Activated T-helper 17 cell treated with anti-CD3 and anti-CD28 coated beads, Interleukin-2, amount 50 U/mL, for 72 hours (primary cell): ENCODE measurements at regions not wholly inside any gene's neighbourhood (a gene's known extent, or its start where the extent isn't known, plus 50 kb on each side); places are given as distances from the start of the nearest gene placed in this dataset.
"Not testable (repeated sequence)": the region's sequence is repeated elsewhere in the genome, so short reads cannot be mapped to it uniquely, and the experiment has no call there.

ENCODE experiments used
- ATAC-seq: fragments of 150-1000 bp; cut with Tn5 transposase; replicated peaks from 2 replicates; pipeline ENCODE4 v1.10.0; 2021; ENCODE audit warnings: mild to moderate bottlenecking, moderate library complexity
- H3K27ac Mint-ChIP-seq: one replicate; pipeline ENCODE4 v1.8.0; 2022; ENCODE audit warnings: mixed read lengths
- H3K27me3 Mint-ChIP-seq: one replicate; pipeline ENCODE4 v1.8.0; 2022; ENCODE audit warnings: mixed read lengths
- H3K36me3 Mint-ChIP-seq: one replicate; pipeline ENCODE4 v1.8.0; 2022; ENCODE audit warnings: low read depth, mild to moderate bottlenecking, mixed read lengths
- H3K4me1 Mint-ChIP-seq: one replicate; pipeline ENCODE4 v1.8.0; 2022; ENCODE audit warnings: mixed read lengths
- H3K4me3 Mint-ChIP-seq: one replicate; pipeline ENCODE4 v1.8.0; 2022; ENCODE audit warnings: mild to moderate bottlenecking, mixed read lengths
- H3K9me3 Mint-ChIP-seq: one replicate; pipeline ENCODE4 v1.8.0; 2022; ENCODE audit warnings: mixed read lengths

DNA sequence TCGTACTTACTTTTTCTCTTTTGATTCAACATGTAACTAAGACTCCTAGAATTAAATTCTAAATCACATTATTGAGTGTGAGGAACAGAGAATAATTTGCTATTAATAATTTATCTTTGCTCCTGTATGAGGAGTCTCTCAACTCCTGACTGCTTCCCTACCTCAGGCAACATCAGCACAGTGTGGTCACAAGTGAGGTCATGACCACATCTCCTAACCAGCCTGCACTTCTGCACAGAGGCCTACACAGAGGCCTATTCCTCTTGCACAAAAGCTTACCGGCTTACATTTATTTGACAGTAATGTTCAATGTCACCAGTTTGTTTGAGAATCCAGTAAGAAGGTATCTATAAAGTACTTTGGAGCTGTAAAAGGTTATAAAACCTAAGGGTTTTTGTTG, 637.4 kb upstream of the MARCKS start:
- Mint-ChIP-seq H3K4me3 (no peak overlapping the region), H3K4me1 (no peaks in the 10 kb centered on the region), H3K36me3 (no peaks in the 10 kb centered on the region), H3K27me3 (no peaks in the 10 kb centered on the region), H3K9me3 (peaks cover 9% of the 10 kb centered on the region), H3K27ac (no peak overlapping the region)
- ATAC-seq = no peak

DNA sequence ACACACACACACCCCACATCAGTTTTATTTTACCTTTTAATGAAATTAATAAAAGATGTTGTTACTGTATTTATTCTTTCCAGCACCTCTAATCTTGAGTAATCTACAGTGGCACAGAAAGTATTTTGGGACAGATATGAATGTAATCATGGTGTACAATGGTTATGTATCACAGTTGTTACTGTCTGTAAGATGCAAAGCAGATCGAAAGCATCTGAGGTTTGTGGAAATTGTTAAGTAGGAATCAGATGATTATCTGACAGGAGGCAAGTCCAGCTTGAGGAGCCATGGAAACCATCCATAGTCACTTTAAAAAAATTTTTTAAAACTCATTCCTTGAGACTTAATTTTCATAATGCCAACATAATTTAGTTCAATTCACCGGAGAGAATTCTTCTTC, 636.3 kb upstream of the MARCKS start:
- ATAC-seq = no peak
- Mint-ChIP-seq H3K36me3 (no peaks in the 10 kb centered on the region), H3K27me3 (no peaks in the 10 kb centered on the region), H3K4me1 (no peaks in the 10 kb centered on the region), H3K9me3 (peaks cover 9% of the 10 kb centered on the region), H3K4me3 (no peak overlapping the region), H3K27ac (no peak overlapping the region)

DNA sequence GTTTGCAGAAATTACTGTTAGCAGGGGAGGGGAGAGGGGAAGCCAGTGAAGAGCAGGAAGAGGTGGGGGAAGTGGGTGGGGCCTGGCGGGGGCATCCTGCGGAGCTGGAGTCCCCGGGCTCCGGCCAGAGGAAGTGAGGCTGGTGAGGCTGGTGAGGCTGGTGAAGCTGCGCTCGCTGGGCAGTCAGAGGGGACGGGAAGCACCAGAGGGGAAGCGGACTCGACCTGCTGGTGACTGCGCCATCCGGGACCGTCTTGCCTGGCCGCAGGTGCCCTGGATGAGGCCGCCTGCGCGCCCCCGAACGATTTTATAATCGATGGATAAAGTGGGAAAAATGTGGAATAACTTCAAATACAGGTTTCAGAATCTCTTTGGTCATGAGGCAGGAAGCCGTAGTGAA, 635.3 kb upstream of the MARCKS start:
- ATAC-seq = no peak
- no peak overlapping the region for H3K4me3 Mint-ChIP-seq
- peaks cover 9% of the 10 kb centered on the region for H3K9me3 Mint-ChIP-seq
- no peaks in the 10 kb centered on the region for H3K4me1 Mint-ChIP-seq
- H3K27ac Mint-ChIP-seq = no peak overlapping the region
- H3K27me3 Mint-ChIP-seq = no peaks in the 10 kb centered on the region
- no peaks in the 10 kb centered on the region for H3K36me3 Mint-ChIP-seq

DNA sequence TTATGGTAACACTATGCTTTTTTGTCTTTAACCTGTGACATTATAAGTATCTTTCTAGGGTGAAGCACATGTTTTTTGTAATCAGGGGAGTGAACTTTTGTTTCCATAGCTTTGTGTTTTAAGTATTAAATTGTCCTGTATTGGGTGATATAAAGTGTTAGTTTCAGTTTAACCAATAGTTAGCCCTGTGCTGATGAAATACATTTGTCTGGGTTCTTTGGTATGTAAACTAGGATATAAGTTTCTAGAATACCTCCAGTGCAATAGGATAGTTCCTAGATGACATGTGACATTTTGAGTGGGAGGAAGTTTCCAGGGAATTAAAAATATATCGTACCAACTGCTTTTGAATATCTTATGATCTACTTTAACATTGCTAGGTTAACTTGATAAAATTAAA, 611.0 kb upstream of the MARCKS start:
- Mint-ChIP-seq H3K4me3 (no peak overlapping the region), H3K36me3 (no peaks in the 10 kb centered on the region), H3K9me3 (no peaks in the 10 kb centered on the region), H3K4me1 (no peaks in the 10 kb centered on the region), H3K27ac (no peak overlapping the region), H3K27me3 (no peaks in the 10 kb centered on the region)
- ATAC-seq = no peak

DNA sequence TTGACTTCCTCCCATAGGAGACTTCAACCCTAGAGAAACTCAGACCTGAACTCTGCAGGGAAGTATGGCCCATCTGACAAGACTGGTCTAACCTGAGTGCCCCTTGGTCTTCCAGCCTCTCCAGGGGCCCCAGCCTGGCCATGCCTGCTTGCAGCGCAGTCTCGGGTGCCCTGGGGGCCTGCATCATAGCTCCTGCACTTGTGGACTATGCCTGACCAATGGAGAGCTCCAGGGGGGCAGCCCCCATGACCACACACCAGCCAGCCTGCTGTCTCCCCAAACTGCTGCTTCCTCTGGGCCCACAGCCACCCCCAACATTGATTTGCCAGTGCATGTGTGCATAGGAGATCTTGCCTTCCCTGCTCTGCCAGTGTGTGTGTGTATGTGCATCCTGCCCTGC, 608.6 kb upstream of the MARCKS start:
- Mint-ChIP-seq H3K4me3 (no peak overlapping the region), H3K27me3 (no peaks in the 10 kb centered on the region), H3K27ac (no peak overlapping the region), H3K9me3 (peaks cover 5% of the 10 kb centered on the region), H3K4me1 (no peaks in the 10 kb centered on the region), H3K36me3 (no peaks in the 10 kb centered on the region)
- ATAC-seq = no peak

DNA sequence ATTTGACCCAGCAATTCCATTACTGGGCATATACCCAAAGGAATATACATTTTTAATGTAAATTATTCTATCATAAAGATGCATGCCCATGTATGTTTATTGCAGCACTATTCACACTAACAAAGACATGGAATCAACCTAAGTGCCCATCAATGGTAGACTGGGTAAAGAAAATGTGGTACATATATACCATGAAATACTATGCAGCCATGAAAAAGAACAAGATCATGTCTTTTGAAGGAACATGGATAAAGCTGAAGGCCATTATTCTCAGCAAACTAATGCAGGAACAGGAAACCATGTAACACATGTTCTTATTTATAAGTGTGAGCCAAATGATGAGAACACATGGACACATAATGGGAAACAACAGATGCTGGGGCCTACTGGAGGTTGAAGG, 603.0 kb upstream of the MARCKS start:
- not testable (repeated sequence) for H3K9me3 Mint-ChIP-seq, H3K27me3 Mint-ChIP-seq, H3K4me3 Mint-ChIP-seq, H3K27ac Mint-ChIP-seq, H3K36me3 Mint-ChIP-seq, ATAC-seq, H3K4me1 Mint-ChIP-seq

DNA sequence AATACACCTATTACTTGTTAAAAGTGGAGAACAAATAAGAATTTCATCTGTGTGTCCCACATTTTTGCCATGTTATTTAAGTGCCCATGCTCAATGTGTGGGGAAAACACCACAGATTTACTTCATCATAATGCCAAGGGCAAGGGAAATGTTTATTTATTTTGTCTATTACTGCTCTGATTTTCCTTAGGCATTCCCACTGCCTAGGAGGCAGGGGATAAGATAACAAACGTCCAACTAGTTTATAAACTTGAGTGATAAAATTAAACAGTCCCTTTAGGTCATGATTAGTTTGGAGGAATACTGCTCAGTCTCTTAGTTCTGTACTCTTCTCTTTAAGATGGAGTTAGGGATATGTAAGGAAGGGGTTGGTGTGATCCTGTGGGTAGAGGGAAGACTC, 598.4 kb upstream of the MARCKS start:
- Mint-ChIP-seq H3K27me3 (no peaks in the 10 kb centered on the region), H3K27ac (no peak overlapping the region), H3K4me3 (no peak overlapping the region), H3K4me1 (no peaks in the 10 kb centered on the region), H3K36me3 (no peaks in the 10 kb centered on the region), H3K9me3 (peaks cover 7% of the 10 kb centered on the region)
- ATAC-seq = no peak

DNA sequence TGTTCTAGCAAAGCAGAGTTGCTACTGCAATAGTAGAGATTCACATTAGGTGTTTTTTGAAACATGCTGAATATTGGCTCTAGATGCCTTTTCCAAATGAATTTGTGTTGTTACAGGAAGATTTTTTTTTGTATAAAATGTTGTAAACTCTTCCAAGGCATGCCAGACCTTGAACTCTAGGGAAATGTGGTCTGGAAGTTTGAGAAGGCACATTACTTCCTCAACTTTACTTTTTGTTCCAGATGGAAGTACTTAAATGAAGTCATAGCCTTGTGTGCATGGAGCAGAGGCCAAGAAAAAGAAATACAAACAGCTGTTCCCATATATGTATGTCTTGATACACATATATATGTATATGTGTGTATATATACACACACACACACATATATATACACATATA, 585.7 kb upstream of the MARCKS start:
- Mint-ChIP-seq H3K27me3 (no peaks in the 10 kb centered on the region), H3K4me3 (no peak overlapping the region), H3K9me3 (peaks cover 17% of the 10 kb centered on the region), H3K4me1 (no peaks in the 10 kb centered on the region), H3K36me3 (no peaks in the 10 kb centered on the region), H3K27ac (no peak overlapping the region)
- no peak for ATAC-seq

DNA sequence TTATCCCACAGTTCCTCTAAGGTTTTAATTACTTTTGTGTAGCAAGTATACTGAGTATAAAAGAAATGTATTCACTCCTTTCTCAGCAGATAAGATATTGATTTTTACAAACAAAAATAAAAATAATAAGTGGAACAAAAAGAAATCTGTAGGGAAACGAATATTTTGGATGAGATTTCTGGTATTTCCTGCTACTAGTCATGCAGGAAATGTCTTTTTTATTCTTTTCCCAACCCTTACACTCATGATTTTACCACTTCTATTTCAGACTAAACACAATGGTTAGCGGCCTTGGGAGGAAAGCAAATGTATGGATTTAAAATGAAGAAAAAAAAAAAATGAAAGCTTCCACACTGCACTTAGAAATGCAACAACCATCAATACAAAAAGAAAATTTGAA, 580.5 kb upstream of the MARCKS start:
- Mint-ChIP-seq H3K27ac (no peak overlapping the region), H3K36me3 (no peaks in the 10 kb centered on the region), H3K9me3 (peaks cover 8% of the 10 kb centered on the region), H3K4me1 (no peaks in the 10 kb centered on the region), H3K27me3 (no peaks in the 10 kb centered on the region), H3K4me3 (no peak overlapping the region)
- no peak for ATAC-seq

DNA sequence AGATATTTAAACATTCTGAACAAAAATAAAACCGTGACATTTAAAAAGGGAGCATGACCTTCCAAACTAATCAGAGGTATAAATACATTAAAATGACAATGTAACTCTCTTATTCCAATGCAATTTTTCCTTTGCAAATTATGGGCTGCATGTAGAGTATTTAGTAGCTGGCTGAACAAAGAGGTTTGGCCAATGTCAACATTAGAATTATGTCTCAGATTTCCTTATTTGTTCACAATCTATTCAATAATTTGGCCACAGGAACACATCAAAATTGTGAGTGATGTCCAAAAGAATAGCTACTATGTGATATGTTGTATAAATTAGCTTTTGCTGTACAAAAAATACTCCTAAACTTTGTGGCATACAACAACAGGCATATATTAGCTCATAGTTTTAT, 580.0 kb upstream of the MARCKS start:
- H3K9me3 Mint-ChIP-seq = peaks cover 8% of the 10 kb centered on the region
- no peak for ATAC-seq
- no peaks in the 10 kb centered on the region for H3K27me3 Mint-ChIP-seq
- H3K4me1 Mint-ChIP-seq = no peaks in the 10 kb centered on the region
- no peak overlapping the region for H3K4me3 Mint-ChIP-seq
- H3K36me3 Mint-ChIP-seq = no peaks in the 10 kb centered on the region
- no peak overlapping the region for H3K27ac Mint-ChIP-seq

DNA sequence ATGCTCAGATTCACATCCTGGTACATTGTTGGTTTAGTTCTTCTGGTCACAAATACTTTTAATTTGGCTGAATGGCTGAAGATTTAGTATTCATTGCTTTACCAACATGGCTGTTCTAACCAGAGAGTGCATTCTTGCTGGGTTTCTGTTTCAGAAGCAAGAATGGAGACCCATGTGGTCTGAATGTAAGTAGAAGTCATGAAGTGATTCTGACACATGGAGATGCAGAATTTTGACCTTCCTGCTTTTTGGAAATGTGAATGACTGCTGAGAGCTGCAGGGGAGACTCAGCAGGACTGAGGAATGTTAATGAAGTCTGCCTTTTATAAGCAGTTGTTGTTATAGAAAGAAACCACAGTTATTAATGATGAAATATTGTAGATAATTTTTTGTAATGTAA, 576.1 kb upstream of the MARCKS start:
- H3K27me3 Mint-ChIP-seq = no peaks in the 10 kb centered on the region
- H3K9me3 Mint-ChIP-seq = no peaks in the 10 kb centered on the region
- no peaks in the 10 kb centered on the region for H3K36me3 Mint-ChIP-seq
- no peak overlapping the region for H3K27ac Mint-ChIP-seq
- no peaks in the 10 kb centered on the region for H3K4me1 Mint-ChIP-seq
- no peak overlapping the region for H3K4me3 Mint-ChIP-seq
- ATAC-seq = no peak

DNA sequence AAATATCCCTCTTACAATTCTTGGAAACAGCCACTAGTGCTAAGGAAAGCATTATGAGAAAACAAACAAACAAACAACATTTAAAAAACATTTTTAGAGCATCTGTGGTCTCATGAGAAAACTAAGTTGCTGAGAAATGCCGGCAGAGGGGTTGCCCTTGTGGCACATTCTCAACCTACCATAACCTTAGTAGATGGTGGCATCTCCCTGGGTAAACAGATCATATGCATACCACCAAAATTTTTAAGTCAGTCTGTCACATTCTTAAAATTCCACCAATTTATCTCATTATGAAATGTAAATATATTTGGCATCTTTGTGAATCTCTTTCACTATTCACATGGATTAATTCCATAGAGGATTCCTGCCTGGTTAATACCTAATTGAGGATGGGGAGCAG, 575.7 kb upstream of the MARCKS start:
- Mint-ChIP-seq H3K36me3 (no peaks in the 10 kb centered on the region), H3K4me1 (no peaks in the 10 kb centered on the region), H3K4me3 (no peak overlapping the region), H3K27ac (no peak overlapping the region), H3K9me3 (no peaks in the 10 kb centered on the region), H3K27me3 (no peaks in the 10 kb centered on the region)
- ATAC-seq = no peak

DNA sequence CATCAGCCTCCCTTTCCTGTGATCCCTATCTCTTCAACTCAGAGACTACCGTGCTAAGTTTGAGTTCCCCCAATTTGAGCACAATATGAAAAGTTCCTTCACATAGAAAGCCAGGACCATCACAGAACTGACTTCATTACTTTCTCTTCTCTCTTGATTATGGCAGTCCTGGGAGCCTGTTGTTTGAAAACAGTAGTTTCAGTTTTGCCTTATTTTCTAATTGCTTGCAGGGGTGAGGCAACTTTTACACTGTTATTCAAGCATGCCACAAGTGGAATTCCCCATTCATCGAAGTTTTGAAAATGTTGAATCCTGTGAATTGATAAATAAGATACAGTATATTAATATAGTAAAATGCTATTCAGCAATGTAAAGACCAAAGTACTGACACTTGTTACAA, 569.7 kb upstream of the MARCKS start:
- Mint-ChIP-seq H3K4me3 (no peak overlapping the region), H3K36me3 (no peaks in the 10 kb centered on the region), H3K9me3 (no peaks in the 10 kb centered on the region), H3K27me3 (no peaks in the 10 kb centered on the region), H3K4me1 (no peaks in the 10 kb centered on the region), H3K27ac (no peak overlapping the region)
- ATAC-seq = no peak

DNA sequence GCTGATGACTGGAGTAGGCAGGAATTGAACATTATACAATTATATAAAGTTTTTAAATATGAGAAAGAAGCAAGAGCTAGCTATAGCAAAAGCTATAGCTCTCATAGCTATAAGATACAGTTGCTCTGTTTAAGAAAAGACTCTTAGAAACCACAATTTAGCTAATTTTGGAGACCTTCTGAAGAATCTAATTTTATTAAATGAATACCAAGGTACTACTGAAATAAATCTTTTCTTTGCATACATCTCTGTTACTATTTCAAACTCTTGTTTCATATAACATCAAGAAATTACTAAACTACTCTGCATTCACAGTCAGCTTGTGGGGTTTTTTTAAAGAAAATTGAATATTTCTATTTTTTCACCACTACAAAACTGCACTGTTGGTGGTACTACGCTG, 568.7 kb upstream of the MARCKS start:
- Mint-ChIP-seq H3K27me3 (no peaks in the 10 kb centered on the region), H3K9me3 (no peaks in the 10 kb centered on the region), H3K4me1 (no peaks in the 10 kb centered on the region), H3K4me3 (no peak overlapping the region), H3K27ac (no peak overlapping the region), H3K36me3 (no peaks in the 10 kb centered on the region)
- ATAC-seq = no peak

DNA sequence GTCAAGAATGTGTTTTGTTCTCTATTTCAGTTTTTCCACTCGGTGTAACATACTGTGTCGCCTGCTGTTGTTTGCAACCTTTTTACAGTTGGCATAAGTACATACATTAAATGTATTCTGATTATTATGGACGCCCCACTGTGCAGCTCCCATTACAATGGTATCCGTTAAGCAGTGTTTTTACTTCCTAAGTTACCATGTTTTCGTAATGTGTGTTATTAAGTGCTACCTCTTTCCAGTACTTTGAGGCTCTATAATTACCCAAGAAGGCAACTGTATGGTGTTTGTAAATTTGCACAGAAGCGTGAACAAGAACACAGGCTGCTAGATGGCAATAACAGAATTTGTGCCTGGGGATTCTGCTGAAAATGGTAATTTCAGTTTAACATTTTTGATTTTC, 568.0 kb upstream of the MARCKS start:
- Mint-ChIP-seq H3K4me1 (no peaks in the 10 kb centered on the region), H3K27me3 (no peaks in the 10 kb centered on the region), H3K36me3 (no peaks in the 10 kb centered on the region), H3K4me3 (no peak overlapping the region), H3K27ac (no peak overlapping the region), H3K9me3 (no peaks in the 10 kb centered on the region)
- no peak for ATAC-seq

DNA sequence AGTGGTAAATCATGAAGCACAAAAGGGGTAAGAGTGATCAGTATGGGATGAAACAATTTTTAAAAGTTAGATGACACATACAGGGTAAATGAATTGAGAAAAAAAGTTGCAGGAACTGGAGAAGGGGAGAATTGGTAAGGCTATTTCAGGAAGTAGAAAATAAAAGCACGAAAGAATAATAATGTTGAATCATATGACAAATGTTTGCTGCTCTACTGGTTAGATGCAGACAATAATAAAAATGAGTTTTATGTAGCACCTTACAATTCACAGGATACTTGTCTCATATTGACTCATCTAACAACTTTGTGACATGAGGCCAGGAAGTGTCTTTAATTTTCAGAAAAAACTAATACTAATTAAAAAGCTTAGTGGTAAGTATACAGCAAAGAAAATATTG, 566.5 kb upstream of the MARCKS start:
- no peaks in the 10 kb centered on the region for H3K27me3 Mint-ChIP-seq
- no peaks in the 10 kb centered on the region for H3K9me3 Mint-ChIP-seq
- H3K4me1 Mint-ChIP-seq = no peaks in the 10 kb centered on the region
- no peaks in the 10 kb centered on the region for H3K36me3 Mint-ChIP-seq
- no peak overlapping the region for H3K27ac Mint-ChIP-seq
- no peak overlapping the region for H3K4me3 Mint-ChIP-seq
- ATAC-seq = no peak
